DLD1 (cell line): ENCODE measurements at regions not wholly inside any gene's neighbourhood (a gene's known extent, or its start where the extent isn't known, plus 50 kb on each side); places are given as distances from the start of the nearest gene placed in this dataset.
"Not testable (repeated sequence)": the region's sequence is repeated elsewhere in the genome, so short reads cannot be mapped to it uniquely, and the experiment has no call there.

Source experiments
- in situ Hi-C: cut with HindIII; loops from 2 replicates; pipeline ENCODE4 v1.10.0; 2017; ENCODE audit warnings: low sequenced_read_pairs

DNA sequence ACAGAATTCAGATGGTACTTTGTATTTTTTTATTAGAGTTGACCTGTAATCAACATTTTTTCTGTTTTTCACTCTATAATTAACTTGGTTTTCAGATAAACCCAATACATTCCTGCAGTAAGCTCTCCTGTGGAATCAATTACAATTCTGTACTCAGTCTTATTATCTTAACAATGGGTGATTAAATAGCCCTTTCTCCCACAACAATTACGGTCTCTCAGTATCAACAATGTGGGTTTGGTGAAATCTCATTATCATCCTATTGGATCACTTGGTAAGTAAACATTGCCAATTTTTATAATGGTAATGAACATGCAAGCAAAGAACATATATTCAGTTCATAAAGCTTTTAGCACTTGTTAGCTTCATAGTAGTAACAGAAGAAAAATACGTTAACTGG is 438.9 kb upstream of the EPHA7 start:
- in situ Hi-C loops, result no loop called here

DNA sequence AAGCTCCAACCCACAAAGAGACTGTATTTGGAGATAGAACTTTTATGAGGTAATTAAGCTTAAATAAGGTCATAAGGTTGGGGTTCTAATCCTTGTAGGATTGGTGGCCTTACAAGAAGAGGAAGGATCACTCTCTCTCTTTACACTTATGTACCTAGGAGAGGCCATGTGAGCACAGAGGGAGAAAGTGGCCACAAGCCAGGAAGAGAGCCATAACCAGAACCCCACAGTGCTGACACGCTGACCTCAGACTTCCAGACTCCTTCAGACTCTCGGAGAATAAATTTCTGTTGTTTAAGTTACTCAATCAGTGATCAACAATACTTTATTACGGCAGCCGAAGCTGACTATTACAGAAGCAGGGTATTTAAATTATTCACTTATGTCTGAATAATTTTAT is 430.5 kb upstream of the EPHA7 start:
- in situ Hi-C loops, result no loop called here

DNA sequence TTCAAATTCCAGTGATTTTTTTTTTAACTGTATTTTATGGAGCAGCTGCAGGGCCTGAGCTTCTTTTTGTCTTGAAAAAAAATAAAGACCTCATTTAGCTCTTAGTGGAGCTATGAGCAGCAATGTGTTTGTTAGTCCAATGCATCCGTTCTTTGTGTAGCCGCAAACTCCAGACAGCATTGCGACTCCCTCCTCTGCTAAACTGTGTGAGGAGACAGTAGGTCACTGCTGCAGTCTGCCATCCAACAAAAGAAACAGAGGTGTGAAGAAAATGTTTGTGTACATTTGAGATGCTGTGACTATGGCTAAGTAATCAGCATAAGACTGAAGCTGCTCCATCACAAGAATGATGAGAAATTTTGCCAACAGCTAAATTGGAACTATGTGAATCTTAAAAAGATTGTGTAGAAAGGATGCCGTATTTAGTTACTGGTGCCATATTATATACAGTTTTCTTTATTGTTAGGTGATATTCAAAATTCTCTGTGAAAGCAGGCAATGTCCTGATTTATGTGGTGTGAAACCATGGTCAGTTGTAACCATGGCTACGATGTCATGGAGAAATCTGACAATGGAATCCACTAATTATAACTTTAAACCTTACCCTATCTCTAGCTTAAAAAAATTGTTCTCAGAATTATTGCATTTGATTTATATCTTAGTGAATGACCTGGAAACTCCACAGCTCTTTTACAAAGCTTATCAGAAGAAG is 428.8 kb upstream of the EPHA7 start:
- in situ Hi-C loops, result no loop called here

DNA sequence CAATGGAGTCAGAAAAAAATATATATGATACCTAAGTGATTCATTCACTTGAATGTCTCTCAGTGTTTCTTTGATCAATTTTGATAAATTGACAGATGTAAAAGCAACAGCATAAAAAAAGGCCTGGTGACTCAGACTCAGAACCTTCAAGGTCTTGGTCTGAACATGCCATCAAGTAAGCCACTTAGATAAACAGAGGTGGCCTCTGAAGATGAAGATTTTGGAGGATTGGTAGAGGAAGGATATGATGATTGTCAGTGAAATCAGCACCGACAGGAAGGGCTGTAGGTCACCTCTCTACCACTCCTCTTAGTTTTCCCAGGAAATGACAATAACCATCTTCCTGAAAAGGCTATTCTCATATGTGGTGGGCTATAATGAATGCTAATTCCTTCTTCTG is 422.8 kb upstream of the EPHA7 start:
- in situ Hi-C loops, result no loop called here

DNA sequence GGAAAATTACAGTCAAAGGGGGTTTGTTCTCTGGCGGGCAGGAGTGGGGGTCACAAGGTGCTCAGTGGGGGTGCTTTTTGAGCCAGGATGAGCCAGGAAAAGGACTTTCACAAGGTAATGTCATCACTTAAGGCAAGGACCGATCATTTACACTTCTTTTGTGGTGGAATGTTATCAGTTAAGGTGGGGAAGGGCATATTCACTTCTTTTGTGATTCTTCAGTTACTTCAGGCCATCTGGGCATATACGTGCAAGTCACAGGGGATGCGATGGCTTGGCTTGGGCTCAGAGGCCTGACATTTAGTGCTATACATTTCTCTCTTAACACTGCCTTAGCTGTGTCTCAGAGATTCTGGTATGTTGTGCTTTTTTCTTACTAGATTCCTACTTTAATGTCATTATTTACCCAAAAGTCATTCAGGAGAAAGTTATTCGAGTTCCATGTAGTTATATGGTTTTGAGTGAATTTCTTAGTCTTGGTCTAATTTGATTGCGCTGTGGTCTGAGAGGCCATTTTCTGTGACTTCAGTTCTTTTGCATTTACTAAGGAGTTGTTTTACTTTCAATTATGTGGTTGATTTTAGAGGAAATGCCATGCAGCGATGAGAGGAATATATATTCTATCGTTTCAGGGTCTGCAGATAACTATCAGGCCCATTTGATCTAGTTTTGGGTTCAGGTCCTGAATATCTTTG is 416.2 kb upstream of the EPHA7 start:
- in situ Hi-C loops, result not testable (repeated sequence)

DNA sequence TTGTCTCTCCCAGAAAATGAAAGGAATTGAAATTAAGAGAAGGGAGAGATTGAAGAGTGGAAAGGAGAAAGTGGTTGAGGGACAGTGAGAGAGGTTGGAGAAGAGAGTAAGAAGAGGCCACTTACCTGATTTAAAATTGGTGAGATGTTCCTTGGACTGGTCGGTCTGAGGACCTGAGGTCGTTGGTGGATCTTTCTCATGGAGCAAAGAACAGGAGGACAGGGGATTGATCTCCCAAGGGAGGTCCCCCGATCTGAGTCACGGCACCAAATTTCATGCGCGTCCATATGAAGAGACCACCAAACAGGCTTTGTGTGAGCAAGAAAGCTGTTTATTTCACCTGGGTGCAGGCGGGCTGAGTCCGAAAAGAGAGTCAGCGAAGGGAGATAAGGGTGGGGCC is 415.7 kb upstream of the EPHA7 start:
- in situ Hi-C loops, result not testable (repeated sequence)

DNA sequence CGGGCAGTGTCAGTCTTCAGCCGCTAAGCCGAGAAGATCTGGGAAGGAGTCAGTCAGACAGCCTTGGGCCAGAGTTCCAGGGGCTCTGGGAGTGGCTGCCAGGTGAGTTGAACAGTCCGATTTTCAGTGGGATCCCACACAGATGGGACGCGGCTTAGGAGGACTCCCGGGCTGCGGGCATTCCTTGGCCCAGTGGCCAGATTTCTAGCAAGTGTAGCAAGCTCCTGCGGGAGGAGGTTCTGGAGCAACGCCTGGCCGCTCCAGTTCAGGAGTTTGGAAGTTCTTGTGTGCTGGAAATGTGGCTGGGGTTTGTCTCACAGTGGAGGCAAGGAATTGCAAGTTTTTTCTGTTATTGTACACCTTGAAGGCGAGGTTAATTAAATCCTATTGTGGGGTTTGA is 414.0 kb upstream of the EPHA7 start:
- in situ Hi-C loops, result not testable (repeated sequence)

DNA sequence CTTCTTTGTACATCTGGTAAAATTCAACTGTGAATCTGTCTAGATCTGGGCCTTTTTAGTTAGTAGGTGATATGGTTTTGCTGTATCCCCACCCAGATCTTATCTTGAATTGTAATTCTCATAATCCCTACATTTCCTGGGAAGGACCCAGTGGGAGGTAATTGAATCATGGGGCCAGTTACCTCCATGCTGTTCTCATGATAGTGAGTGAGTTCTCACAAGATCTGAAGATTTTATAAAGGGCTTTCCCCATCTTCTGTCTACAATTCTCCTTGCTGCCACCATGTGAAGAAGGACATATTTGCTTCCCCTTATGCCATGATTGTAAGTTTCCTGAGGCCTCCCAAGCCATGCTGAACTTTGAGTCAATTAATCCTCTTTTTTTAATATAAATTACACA is 410.4 kb upstream of the EPHA7 start:
- in situ Hi-C loops, result not testable (repeated sequence)

DNA sequence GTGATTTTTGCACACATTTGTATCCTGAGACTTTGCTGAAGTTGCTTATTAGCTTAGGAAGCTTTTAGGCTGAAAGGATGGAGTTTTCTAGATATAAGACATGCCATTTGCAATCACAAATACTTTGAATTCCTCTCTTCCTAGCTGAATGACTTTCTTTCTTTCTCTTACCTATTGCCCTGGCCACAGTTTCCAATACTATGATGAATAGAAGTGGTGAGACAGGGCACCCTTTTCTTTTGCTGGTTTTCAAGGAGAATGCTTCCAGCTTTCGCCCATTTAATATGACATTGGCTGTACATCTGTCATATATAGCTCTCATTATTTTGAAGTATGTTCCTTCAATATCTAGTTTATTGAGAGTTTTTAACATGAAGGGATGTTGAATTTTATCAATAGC is 409.6 kb upstream of the EPHA7 start:
- in situ Hi-C loops, result no loop called here

DNA sequence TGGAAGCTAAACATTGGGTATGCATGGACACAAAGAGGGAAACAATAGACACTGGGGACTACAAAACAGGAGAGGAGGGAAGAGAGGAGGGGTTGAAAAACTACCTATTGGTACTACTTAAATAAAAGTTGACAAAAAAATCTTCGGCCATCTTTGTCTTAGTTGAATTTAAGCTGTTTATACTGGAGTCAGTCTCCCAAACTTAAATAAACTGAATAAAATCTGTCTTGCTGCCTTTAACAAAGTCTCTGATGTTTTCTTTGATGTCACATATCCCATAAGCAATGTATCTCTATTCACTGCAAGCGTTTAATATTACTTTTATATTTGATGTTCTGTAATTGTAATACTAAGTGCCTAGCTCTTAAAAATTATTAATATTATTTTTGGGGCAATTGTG is 409.2 kb upstream of the EPHA7 start:
- in situ Hi-C loops, result no loop called here

DNA sequence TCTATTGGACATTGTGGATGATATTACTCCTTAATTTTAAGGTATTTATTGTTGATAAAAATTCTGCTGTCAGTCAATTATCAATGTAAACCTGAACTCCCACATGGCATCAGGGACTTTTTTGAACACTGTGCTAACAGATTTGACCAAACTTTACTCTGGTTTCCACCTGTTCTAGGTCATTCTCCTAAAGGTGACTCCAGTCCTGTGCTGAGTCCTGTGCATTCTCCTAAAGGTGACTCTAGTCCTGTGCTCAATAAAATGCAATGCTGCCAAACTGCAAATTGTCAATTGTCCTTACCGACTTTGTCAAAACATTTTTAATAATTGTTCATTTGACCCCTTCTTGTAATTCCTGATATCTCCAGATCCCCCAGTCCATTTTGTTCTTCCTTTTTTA is 408.4 kb upstream of the EPHA7 start:
- in situ Hi-C loops, result no loop called here

DNA sequence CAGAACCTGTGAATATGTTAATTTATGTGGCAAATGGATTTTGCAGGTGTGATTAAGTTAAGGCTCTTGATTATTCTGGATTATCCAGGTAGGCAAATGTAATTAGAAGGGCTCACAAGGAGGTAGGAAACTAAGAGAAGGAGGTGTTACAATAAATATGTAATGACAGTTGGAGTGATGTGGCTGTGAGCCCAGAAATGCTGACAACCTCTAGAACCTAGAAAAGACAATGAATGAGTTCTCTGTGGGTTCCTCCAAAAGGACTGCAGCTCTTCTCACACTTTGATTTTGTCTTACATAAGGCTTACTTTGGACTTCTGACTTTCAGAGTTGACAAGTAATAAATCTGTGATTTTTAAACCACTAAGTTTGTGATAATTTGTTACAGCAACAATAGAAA is 406.6 kb upstream of the EPHA7 start:
- in situ Hi-C loops, result no loop called here

DNA sequence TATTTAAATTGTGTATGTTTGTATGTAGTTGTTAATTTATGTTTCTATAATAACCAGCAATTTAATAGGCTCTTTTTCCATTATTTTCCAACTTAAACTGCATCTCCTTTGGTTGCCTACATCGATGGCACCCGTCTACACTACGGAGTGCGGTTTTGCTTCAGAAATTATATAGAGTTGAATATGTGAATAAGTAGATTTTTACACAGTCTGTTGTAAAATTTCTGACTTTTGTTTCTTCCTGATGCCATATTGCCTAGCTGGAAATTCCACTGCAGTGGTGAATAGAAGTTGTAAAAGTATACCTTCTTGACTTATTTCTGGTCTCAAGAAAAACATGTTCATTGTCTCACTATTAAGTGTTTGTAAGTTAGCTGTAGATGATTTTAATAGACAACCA is 404.1 kb upstream of the EPHA7 start:
- in situ Hi-C loops, result no loop called here

DNA sequence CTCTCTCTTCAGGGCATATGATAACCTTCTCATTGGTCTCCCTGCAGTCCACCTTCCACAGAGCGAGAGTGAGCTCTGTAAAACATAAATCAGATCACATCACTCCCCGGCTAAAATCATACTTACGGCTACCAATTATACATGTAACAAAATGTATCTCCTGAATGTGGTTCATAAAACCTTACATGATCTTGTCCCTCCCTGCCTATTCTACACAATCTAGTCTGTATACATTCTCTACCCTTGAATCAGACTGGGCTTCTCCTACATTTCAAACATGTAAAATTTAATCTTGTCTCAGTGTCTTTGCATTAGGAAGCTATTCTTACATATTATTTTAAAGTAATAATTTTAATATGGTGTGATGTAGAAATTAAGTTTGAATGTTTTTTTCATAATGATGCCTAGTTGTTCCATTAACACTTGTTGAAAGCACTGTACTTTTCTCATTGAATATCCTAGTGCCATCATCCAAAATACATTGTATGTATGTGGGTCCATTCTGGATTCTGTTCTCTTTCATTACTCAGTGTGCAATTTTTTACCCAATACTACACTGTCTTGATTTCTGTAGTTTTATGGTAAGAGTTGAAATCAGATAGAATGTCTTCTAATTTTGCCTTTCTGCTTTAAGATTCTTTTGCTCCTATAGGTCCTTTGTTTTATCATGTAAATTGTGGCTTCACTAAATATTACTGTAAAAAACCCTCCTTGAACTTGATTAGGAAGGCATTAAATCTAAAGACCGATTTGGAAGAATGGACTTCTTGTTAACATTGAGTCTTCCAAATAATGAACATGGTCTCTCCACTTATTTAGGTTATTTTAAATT is 403.3 kb upstream of the EPHA7 start:
- in situ Hi-C loops, result no loop called here

DNA sequence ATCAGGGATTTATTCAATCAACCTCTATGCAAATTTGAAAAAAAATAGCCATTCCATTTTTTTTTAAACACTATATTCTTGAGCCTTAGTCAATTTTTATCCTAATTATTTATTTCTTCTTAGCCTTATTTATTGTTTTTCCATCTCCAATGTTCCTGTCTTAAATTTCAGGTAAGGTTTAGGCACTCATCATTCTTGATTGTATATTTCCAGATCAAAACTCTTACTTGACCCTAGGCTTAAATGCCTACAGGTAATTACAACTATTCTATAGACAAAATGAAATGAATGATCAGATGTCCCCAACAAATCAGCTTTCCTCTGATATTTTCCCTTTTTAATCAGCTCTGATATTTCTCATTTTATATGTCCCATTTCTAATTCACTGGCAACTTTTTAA is 402.6 kb upstream of the EPHA7 start:
- in situ Hi-C loops, result no loop called here

DNA sequence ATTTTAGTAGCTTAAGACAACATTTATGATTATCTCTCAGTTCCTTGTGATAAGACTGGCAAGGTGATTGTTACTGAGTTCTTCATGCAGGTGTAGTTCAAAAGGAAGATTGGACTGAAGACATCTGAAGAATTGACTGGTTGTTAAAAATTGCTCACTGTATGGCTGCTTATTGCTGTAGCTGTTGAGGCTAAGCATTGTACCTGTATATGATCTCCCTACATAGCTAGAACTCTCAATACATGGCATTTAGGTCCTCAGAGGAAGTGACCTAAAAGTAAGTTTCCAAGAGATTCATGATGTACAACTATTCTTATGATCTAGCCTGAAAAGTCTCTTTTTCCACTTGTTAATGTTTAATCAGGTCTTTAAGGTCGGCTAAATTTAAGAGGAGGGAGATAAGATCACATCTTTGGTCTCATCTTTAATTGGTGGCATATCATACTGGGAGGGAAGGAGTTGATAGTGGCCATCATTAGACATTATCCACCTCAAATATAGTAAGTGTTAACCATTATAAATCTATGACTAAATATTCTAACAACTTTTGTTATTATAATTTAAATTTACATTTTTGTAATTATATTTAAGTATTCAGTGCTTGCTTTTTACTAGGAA is 401.2 kb upstream of the EPHA7 start:
- in situ Hi-C loops, result no loop called here

DNA sequence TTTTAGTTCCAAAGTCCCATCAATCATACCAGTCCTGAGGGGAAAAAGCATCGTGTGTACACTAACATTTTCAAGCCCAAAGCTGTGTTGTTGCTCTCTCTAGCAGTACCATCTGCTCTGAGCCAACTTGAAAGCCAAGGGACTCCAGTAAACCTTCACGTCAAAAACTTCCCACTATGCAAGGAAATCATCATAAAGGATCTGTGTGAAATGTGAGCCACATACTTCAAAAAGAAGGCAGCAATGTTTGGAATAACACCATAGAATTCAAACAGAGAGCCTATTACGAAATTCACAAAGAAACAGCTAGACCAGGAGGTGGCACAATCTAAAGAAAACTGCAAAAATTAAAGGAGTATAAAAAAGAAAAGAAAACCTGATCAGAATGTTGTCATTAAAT is 399.8 kb upstream of the EPHA7 start:
- in situ Hi-C loops, result no loop called here

DNA sequence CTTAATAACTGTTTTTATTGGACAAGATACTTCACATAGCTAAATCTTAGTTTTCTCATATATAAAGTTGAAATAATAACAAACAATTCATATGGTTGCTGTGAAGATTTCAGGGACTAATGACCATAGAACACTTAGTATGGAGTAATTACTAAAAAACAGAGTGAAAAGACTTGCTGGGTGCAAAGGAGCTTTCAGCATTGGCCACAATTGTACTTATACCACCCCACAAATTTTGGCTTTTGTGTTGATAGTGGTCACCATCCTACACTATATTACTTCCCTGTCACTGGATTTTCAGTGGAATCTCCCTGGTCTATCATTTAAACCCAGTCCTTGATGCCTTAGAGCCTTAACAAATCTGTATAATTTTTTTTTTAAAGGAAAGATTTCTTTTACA is 398.6 kb upstream of the EPHA7 start:
- in situ Hi-C loops, result no loop called here

DNA sequence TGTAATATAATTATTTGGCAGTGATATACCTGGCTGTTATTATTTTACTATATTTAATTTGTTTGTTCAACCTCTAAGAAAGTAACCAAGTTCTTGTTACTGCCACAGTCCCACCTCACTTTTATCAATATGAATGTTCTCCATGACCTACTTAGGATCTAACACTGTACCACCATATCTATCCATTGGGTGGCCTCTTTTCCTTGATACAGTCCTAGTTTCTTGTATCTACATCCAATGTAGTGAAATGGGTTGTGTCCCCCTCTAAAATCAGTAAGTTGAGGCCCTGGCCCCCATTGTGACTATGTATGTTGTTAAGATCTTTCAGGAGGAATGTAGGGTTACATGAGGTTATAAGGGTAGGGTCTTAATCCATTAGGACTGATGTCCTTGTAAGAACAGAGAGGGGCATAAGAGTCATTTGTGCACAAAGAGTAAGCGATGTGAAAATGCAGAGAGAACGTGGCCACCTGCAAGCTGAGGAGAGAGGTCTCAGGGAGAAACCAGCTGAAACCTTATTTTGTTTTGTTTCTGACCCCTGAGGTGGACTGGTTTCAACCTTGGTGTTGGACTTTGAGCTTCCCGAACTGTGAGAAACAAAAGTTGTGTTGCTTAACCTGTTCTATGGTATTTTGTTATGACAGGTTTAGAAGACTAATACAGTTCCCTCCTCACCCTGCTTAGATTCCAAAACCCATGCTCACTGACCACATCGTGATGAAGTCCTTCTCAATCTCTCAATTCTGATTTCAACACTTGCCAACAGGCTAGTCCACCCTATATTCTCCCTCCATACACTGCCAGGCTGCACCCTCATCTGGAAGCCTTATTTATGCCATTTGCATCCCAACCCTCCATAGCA is 387.3 kb upstream of the EPHA7 start:
- in situ Hi-C loops, result no loop called here

DNA sequence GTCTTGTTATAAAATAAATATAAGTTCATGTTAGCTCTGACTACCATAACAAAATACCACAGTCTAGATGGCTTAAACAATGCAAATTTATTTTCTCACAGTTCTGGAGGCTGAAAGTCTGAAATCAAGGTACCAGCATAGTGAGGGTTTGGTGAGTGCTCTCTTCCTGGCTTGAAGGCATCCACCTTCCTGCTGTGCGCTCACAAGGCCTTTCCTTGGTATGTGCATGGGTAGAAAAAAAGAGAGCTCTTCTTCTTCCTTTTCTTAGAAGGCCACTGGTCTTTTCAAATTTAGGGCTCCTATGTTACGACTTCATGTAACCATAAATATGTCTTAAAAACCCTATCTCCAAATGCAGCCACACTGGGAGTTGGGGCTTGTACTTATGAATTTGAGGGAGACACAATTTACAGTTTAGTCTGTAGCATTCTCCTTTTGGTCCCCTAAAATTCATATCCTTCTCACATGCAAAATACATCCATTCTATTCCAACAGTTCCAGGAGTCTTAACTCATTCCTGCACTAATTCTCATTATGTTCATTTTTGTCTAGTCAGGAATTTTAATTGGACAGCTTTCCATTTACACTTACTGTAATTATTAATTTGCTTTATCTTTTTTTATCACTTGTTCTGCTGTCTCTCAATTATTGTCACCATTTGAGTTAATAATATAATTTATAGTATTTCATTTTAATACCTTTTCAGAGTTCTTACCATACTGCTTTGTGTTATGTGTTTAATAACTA is 381.9 kb upstream of the EPHA7 start:
- in situ Hi-C loops, result no loop called here
